ENCODE measurements at regions not wholly inside any gene's neighbourhood (a gene's known extent, or its start where the extent isn't known, plus 50 kb on each side); places are given as distances from the start of the nearest gene placed in this dataset.

GRCh38 chr3:59621037-59621436 lies 571.2 kb upstream of the CFAP20DC start:
- no peak overlapping the region for H3K27ac Mint-ChIP-seq
- H3K4me3 Mint-ChIP-seq = no peak overlapping the region
- H3K4me1 Mint-ChIP-seq = no peaks in the 10 kb centered on the region
- no peaks in the 10 kb centered on the region for H3K36me3 Mint-ChIP-seq
- DNase-seq = no peak
- H3K27me3 Mint-ChIP-seq (ENCODE audit: low read depth in 3 of 3) = peaks cover 0 to 10% (median 0%) of the 10 kb centered on the region in 3 donors
- peaks cover 0 to 3% (median under 1%) of the 10 kb centered on the region in 6 donors for H3K9me3 Mint-ChIP-seq

- Mint-ChIP-seq H3K36me3 (no peaks in the 10 kb centered on the region), H3K27ac (no peak overlapping the region), H3K4me1 (no peaks in the 10 kb centered on the region), H3K4me3 (no peak overlapping the region), H3K9me3 (peaks cover 0 to 3% (median under 1%) of the 10 kb centered on the region in 6 donors), H3K27me3 (ENCODE audit: low read depth in 3 of 3) (peaks cover 0 to 13% (median 0%) of the 10 kb centered on the region in 3 donors)
- DNase-seq = no peak
Observed at GRCh38 chr3:59620325-59620724, 570.5 kb upstream of the CFAP20DC start.

GRCh38 chr3:59612444-59612715 lies 562.6 kb upstream of the CFAP20DC start:
- Mint-ChIP-seq H3K36me3 (no peaks in the 10 kb centered on the region), H3K4me3 (no peak overlapping the region), H3K4me1 (no peaks in the 10 kb centered on the region), H3K9me3 (no peaks in the 10 kb centered on the region), H3K27ac (no peak overlapping the region), H3K27me3 (ENCODE audit: low read depth in 3 of 3) (peaks cover 0 to 12% (median 3%) of the 10 kb centered on the region in 3 donors)
- DNase-seq = no peak

DNA sequence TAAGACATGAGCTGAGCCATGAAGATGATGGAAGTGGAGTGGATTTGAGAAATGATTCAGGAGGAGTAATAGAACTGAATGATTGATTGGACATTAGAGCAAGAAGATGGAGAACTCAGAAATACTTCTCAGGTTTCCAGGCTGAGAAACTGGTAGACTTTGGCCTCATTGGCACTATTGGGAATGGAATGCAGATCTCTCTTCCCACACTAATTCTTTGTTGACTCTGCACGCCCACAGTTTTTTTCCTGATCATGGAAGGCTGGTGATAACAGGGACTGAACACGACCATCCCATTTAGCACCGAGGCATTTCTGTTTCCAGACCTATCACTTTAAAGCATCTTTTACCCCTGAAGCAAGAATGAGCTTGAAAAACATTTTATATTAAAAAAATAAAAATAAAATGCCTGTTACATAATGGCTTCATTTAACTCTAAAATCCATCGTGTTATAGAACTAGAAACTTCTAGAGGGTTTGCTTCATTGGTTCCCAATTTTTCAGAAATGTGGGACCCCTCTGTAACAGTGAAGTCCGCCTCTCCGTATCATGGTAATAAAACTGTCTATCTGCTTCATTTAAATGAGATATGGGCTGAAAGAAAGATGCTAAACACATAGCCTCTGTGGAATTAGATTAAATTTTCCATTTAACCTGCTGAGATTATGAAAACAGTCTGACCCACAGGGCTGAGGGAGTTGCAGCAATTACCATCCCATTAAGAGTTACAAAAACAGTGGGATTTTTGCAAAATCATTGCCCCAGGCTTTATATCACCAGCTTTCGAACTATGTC lies 562.0 kb upstream of the CFAP20DC start:
- Mint-ChIP-seq H3K4me3 (no peak overlapping the region), H3K4me1 (no peaks in the 10 kb centered on the region), H3K27ac (no peak overlapping the region), H3K9me3 (no peaks in the 10 kb centered on the region), H3K27me3 (ENCODE audit: low read depth in 3 of 3) (peaks cover 0 to 12% (median 3%) of the 10 kb centered on the region in 3 donors), H3K36me3 (no peaks in the 10 kb centered on the region)
- DNase-seq = no peak

DNA sequence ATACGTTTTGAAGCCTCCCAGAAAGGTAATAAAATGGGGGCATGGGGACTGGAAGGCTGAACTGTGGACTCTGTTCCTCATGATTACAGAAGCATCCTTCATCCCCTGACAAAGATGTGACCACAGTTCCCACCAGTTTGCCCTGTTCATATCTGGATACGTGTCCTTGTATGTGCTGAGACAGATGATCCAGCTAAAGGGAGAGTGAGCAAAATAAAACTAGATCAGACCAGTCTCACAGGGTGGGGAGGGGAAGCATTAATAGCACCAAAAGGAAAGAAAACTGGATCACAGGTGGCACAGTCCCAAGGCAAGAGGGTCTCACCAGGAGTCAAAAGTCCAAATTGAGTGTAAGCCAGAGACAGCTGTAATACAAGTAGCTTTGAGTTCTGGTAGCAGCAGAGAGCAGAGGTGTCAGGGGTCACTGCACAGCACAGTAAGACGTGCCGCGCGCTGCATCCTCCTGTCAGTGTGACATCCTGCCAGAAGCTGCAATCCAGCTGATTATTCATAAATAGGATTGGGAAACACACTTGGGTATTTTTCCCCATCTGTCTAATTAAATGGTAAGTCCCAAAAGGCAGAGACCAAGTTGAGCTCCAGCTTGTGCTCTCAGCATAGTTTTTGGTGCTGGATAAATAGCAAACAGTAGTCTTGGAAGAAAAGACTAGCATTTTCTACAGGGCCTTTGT lies 560.0 kb upstream of the CFAP20DC start:
- H3K27me3 Mint-ChIP-seq (ENCODE audit: low read depth in 3 of 3) = peaks cover 0 to 6% (median 3%) of the 10 kb centered on the region in 3 donors
- H3K27ac Mint-ChIP-seq = no peak overlapping the region
- H3K4me3 Mint-ChIP-seq = no peak overlapping the region
- no peaks in the 10 kb centered on the region for H3K4me1 Mint-ChIP-seq
- DNase-seq = no peak
- no peaks in the 10 kb centered on the region for H3K9me3 Mint-ChIP-seq
- no peaks in the 10 kb centered on the region for H3K36me3 Mint-ChIP-seq

DNA sequence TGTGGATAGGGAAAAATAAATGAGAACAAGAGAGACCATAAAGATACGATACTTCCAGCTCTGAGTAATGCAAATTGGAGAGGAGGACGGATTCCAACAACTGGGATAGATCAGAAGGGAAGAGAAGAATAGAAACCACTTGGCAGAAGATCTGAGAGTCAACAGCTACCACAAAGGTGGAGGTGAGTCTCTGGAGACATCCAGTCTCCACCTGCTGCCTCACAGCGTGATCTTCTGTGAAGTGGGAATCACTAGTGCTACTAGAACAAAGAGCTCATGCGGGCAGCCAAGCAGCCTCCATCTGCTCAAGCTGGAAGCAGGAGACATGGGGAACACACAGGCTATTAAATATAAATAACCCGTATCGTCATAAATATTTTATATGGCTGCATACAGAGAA lies 558.5 kb upstream of the CFAP20DC start:
- Mint-ChIP-seq H3K27ac (no peak overlapping the region), H3K9me3 (no peaks in the 10 kb centered on the region), H3K27me3 (ENCODE audit: low read depth in 3 of 3) (peaks cover 0 to 6% (median 3%) of the 10 kb centered on the region in 3 donors), H3K4me1 (no peaks in the 10 kb centered on the region), H3K36me3 (no peaks in the 10 kb centered on the region), H3K4me3 (no peak overlapping the region)
- DNase-seq = no peak

GRCh38 chr3:59607656-59608055 lies 557.8 kb upstream of the CFAP20DC start:
- no peaks in the 10 kb centered on the region for H3K4me1 Mint-ChIP-seq

GRCh38 chr3:59606638-59607266 lies 556.9 kb upstream of the CFAP20DC start:
- H3K36me3 Mint-ChIP-seq = no peaks in the 10 kb centered on the region
- no peaks in the 10 kb centered on the region for H3K4me1 Mint-ChIP-seq
- no peaks in the 10 kb centered on the region for H3K9me3 Mint-ChIP-seq
- H3K4me3 Mint-ChIP-seq = no peak overlapping the region
- H3K27me3 Mint-ChIP-seq (ENCODE audit: low read depth in 3 of 3) = peaks cover 0 to 5% (median 3%) of the 10 kb centered on the region in 3 donors
- no peak overlapping the region for H3K27ac Mint-ChIP-seq
- no peak for DNase-seq

More at GRCh38 chr3:59607656-59608055, 557.8 kb upstream of the CFAP20DC start:
- Mint-ChIP-seq H3K9me3 (no peaks in the 10 kb centered on the region), H3K36me3 (no peaks in the 10 kb centered on the region), H3K27me3 (ENCODE audit: low read depth in 3 of 3) (peaks cover 0 to 6% (median 3%) of the 10 kb centered on the region in 3 donors), H3K27ac (no peak overlapping the region), H3K4me3 (no peak overlapping the region)
- DNase-seq = no peak

- Mint-ChIP-seq H3K27me3 (ENCODE audit: low read depth in 3 of 3) (peaks cover 0 to 6% (median 3%) of the 10 kb centered on the region in 3 donors), H3K27ac (no peak overlapping the region), H3K4me1 (no peaks in the 10 kb centered on the region), H3K36me3 (no peaks in the 10 kb centered on the region), H3K4me3 (no peak overlapping the region), H3K9me3 (no peaks in the 10 kb centered on the region)
- no peak for DNase-seq
Observed at GRCh38 chr3:59605944-59606534, 556.2 kb upstream of the CFAP20DC start.

- H3K36me3 Mint-ChIP-seq = no peaks in the 10 kb centered on the region
- H3K27me3 Mint-ChIP-seq (ENCODE audit: low read depth in 3 of 3) = peaks cover 0 to 6% (median 3%) of the 10 kb centered on the region in 3 donors
- DNase-seq = no peak
- H3K4me3 Mint-ChIP-seq = no peak overlapping the region
- H3K9me3 Mint-ChIP-seq = no peaks in the 10 kb centered on the region
- H3K27ac Mint-ChIP-seq = no peak overlapping the region
- H3K4me1 Mint-ChIP-seq = no peaks in the 10 kb centered on the region
Observed at GRCh38 chr3:59605318-59605717, 555.5 kb upstream of the CFAP20DC start.

- H3K4me3 Mint-ChIP-seq = no peak overlapping the region
- no peaks in the 10 kb centered on the region for H3K9me3 Mint-ChIP-seq
- DNase-seq = no peak
- H3K27me3 Mint-ChIP-seq (ENCODE audit: low read depth in 3 of 3) = peaks cover 0 to 4% (median 0%) of the 10 kb centered on the region in 3 donors
- no peaks in the 10 kb centered on the region for H3K4me1 Mint-ChIP-seq
- H3K36me3 Mint-ChIP-seq = no peaks in the 10 kb centered on the region
- H3K27ac Mint-ChIP-seq = no peak overlapping the region
Observed at GRCh38 chr3:59601486-59601885, 551.7 kb upstream of the CFAP20DC start.

- no peak for DNase-seq
- Mint-ChIP-seq H3K9me3 (no peaks in the 10 kb centered on the region), H3K36me3 (no peaks in the 10 kb centered on the region), H3K4me1 (no peaks in the 10 kb centered on the region), H3K27me3 (ENCODE audit: low read depth in 3 of 3) (peaks cover 0 to 8% (median 2%) of the 10 kb centered on the region in 3 donors), H3K4me3 (no peak overlapping the region), H3K27ac (no peak overlapping the region)
Observed at GRCh38 chr3:59600631-59601030, 550.8 kb upstream of the CFAP20DC start.

DNA sequence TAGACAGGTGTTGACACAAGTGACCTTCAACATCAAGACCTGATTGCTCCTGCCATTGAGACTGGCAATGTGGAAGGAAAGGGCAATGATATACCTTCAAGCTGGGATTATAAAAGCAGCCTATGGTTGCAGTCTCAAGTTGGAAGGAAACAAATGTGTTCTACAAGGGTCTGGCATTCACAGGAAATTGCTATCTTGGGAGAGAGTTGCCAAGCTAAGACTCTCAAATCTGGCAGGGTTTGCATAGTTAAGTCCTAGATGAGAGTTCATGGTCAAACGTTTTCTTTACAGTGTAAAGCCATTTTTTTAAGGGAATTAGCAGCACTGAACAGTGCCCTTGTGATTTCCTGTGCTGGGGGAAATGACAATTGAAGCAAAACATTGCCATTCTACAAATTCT lies 546.9 kb upstream of the CFAP20DC start:
- no peak overlapping the region for H3K4me3 Mint-ChIP-seq
- H3K27me3 Mint-ChIP-seq (ENCODE audit: low read depth in 3 of 3) = peaks cover 0 to 8% (median 7%) of the 10 kb centered on the region in 3 donors
- no peaks in the 10 kb centered on the region for H3K4me1 Mint-ChIP-seq
- H3K9me3 Mint-ChIP-seq = no peaks in the 10 kb centered on the region
- no peaks in the 10 kb centered on the region for H3K36me3 Mint-ChIP-seq
- no peak for DNase-seq
- H3K27ac Mint-ChIP-seq = no peak overlapping the region

DNA sequence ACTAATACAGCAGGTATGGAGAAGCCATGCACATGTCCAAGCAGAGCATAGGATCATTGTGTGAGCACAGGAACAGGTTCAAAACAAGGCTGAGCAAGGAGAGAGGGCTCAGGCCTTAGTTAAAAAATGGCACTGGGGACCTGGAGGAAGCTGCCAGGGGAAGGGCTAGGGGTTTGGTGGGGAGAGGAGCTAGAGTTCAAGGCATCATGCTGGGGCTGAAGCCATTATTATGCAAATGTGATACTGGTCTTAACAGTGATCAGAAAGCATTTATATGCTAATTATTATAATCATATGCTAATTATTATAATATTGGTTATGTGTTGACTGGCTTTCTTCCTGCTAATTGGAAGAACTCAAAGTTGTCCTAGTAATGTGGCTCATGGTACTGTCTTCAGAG lies 546.0 kb upstream of the CFAP20DC start:
- Mint-ChIP-seq H3K9me3 (no peaks in the 10 kb centered on the region), H3K27ac (no peak overlapping the region), H3K4me1 (no peaks in the 10 kb centered on the region), H3K36me3 (no peaks in the 10 kb centered on the region), H3K27me3 (ENCODE audit: low read depth in 3 of 3) (peaks cover 0 to 9% (median 6%) of the 10 kb centered on the region in 3 donors), H3K4me3 (no peak overlapping the region)
- no peak for DNase-seq
